ENCODE measurements at regions not wholly inside any gene's neighbourhood (a gene's known extent, or its start where the extent isn't known, plus 50 kb on each side); places are given as distances from the start of the nearest gene placed in this dataset.

DNA sequence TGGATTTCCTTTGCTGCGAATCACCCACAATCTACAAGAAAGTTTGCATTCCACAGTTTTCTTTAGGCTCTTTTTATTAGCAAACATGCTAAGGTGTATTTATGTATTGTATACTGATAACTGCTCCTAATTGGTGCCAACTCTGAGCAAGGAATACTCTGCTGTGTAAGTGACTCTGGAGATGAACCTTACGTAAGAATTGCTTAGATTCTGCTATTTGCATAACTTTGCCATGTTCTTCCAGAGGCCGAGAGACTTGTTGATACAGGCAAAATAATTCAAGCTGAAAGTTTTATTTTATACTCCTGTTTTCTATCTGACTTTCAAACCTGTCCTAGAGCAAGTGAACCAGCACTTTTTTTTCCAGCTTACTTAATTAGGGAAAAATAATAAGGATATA is 461.3 kb downstream of the GJA1 start:
- no peak for FAIRE-seq
- intact Hi-C loops (cut with micrococcal nuclease) (no loop called here), in situ Hi-C loops (cut with MboI) (no loop called here)
- Histone ChIP-seq H4K20me1 (replicated peaks; ENCODE audit: control insufficient read depth, insufficient read depth, low read length) (no peaks in the 10 kb centered on the region), H3K9ac (ENCODE audit: insufficient read depth in 1 of 2, low read depth in 2 of 2, low read length in 2 of 2) (no peak overlapping the region), H3K9me3 (replicated peaks; ENCODE audit: control insufficient read depth, insufficient read depth, low read depth, low read length) (no peaks in the 10 kb centered on the region; the same call in 1 of the 2 replicates), H2AFZ (ENCODE audit: low read depth, low read length) (no peak overlapping the region), H3K4me3 (no peak overlapping the region), H3K27ac (ENCODE audit: extremely low read depth, low read depth, low read length) (no peak overlapping the region), H3K9me1 (ENCODE audit: control insufficient read depth, insufficient read depth, low read length) (no peaks in the 10 kb centered on the region), H3K36me3 (ENCODE audit: control insufficient read depth, insufficient read depth, low read length) (no peaks in the 10 kb centered on the region), H3K4me1 (replicated peaks in 1 of 2; ENCODE audit: control insufficient read depth in 2 of 2, insufficient read depth in 2 of 2, low read length in 2 of 2) (no peaks in the 10 kb centered on the region), H3K4me2 (ENCODE audit: insufficient read depth, low read length) (no peak overlapping the region), H3K27me3 (ENCODE audit: control insufficient read depth in 2 of 2, insufficient read depth in 2 of 2, low read length in 2 of 2) (no peaks in the 10 kb centered on the region), H3K79me2 (ENCODE audit: control insufficient read depth, insufficient read depth, low read length) (no peaks in the 10 kb centered on the region)
- WGBS (ENCODE audit: insufficient coverage, low coverage, missing lambda C conversion rate), result 0% methylated on average over 3 of the region's 3 CpGs
- DNase-seq (ENCODE audit: extremely low read depth in 1 of 4, low spot score in 3 of 4), result no peak
- CTCF ChIA-PET (ENCODE audit: low intra/inter-chr PET ratio), result no interaction called here
- TF ChIP-seq HMGXB4 (CRISPR knock-in tag; IDR thresholded peaks at IDR 0.05), result no peak
- no peak for TF ChIP-seq CHD2 (IDR thresholded peaks at IDR 0.05; ENCODE audit: low read depth, low read length)
- TF ChIP-seq CBX1 (IDR thresholded peaks at IDR 0.05; ENCODE audit: low read depth), result no peak
- no peak for TF ChIP-seq FOXJ3 (CRISPR knock-in tag; IDR thresholded peaks at IDR 0.05)
- TF ChIP-seq ZNF707 (CRISPR knock-in tag; conservative IDR thresholded peaks at IDR 0.05), result no peak
- no peak for TF ChIP-seq U2AF2 (optimal IDR thresholded peaks at IDR 0.05; ENCODE audit: low read depth, low read length)
- no peak for TF ChIP-seq ZBTB26 (CRISPR knock-in tag; IDR thresholded peaks at IDR 0.05)
- TF ChIP-seq HCFC1 (IDR thresholded peaks at IDR 0.05; ENCODE audit: low read depth, low read length), result no peak
- no peak for ATAC-seq
- no TSS peak for BruUV-seq (replicated peaks)
- POLR2A ChIA-PET, result no interaction called here

Data from K562 (cell line).